T-cell (primary cell): ENCODE measurements at regions not wholly inside any gene's neighbourhood (a gene's known extent, or its start where the extent isn't known, plus 50 kb on each side); places are given as distances from the start of the nearest gene placed in this dataset.

ENCODE experiments used
- ATAC-seq, 4 experiments: fragments of 200-7000 bp in 3 of 4; fragments of 150-1000 bp in 1 of 4; cut with Tn5 transposase; replicated peaks in 1 of 4; 1 replicate in 3 of 4; 2 replicates in 1 of 4; pipeline ENCODE4 v1.10.0; 2021; ENCODE audit warnings: moderate library complexity in 3 of 4, mild to moderate bottlenecking in 2 of 4, moderate number of reproducible peaks in 1 of 4
- CTCF ChIA-PET, 2 donors: fragments of 300-600 bp; sonication (Branson Sonifier 250); formaldehyde crosslinking; loops; one replicate each; lab custom pipeline; 2022; ENCODE audit warnings: antibody characterized with exemption in 2 of 2; lab: Charles Lee
- POLR2A ChIA-PET, 2 donors: fragments of 300-600 bp; sonication (Branson Sonifier 250); formaldehyde crosslinking; loops; one replicate each; lab custom pipeline; 2022; ENCODE audit warnings: antibody characterized with exemption in 2 of 2; lab: Charles Lee
- DNase-seq, 35 experiments: peaks; one replicate each; pipeline versions ENCODE4 v3.0.0 to v3.0.0-alpha.2; 2013 to 2023
- H3K27ac ChIP-seq: one replicate; pipeline ENCODE4 v1.5.1; 2013; ENCODE audit warnings: low read length
- H3K27me3 ChIP-seq, 2 experiments: replicated peaks in 1 of 2; 1 replicate in 1 of 2; 2 replicates in 1 of 2; pipeline versions ENCODE4 v1.6.1 to v1.7.0; 2013; ENCODE audit warnings: low read length in 1 of 2, mixed read lengths in 1 of 2; ENCODE audit not compliant: control insufficient read depth in 2 of 2, insufficient read depth in 2 of 2; ENCODE audit errors: extremely low read depth in 1 of 2
- H3K36me3 ChIP-seq, 2 donors: 1 replicate in 1 of 2; 2 replicates in 1 of 2; pipeline versions ENCODE4 v1.6.1 to v1.7.0; 2013; ENCODE audit warnings: low read length in 1 of 2; ENCODE audit not compliant: control insufficient read depth in 2 of 2, insufficient read depth in 1 of 2; ENCODE audit errors: extremely low read depth in 1 of 2
- H3K4me1 ChIP-seq, 2 experiments: 1 replicate in 1 of 2; 2 replicates in 1 of 2; pipeline versions ENCODE4 v1.6.1 to v1.7.0; 2013; ENCODE audit warnings: low read length in 2 of 2, mixed read lengths in 1 of 2; ENCODE audit not compliant: insufficient read depth in 2 of 2, control insufficient read depth in 1 of 2; ENCODE audit errors: extremely low read depth in 1 of 2
- H3K4me3 ChIP-seq, 2 donors: 1 replicate in 1 of 2; 2 replicates in 1 of 2; pipeline versions ENCODE4 v1.5.1 to v1.7.0; 2013; ENCODE audit warnings: mild to moderate bottlenecking in 2 of 2, low read length in 1 of 2, moderate library complexity in 1 of 2; ENCODE audit not compliant: control insufficient read depth in 1 of 2; ENCODE audit errors: extremely low read depth in 1 of 2
- H3K9me3 ChIP-seq: 2 replicates; pipeline ENCODE4 v1.7.0; 2013
- H3K27ac Mint-ChIP-seq, 2 donors: one replicate each; pipeline ENCODE4 v1.8.0; 2020 to 2021; ENCODE audit warnings: mild to moderate bottlenecking in 2 of 2, mixed read lengths in 2 of 2
- H3K27me3 Mint-ChIP-seq, 2 donors: one replicate each; pipeline ENCODE4 v1.8.0; 2021 to 2022; ENCODE audit warnings: mixed read lengths in 2 of 2
- H3K36me3 Mint-ChIP-seq: one replicate; pipeline ENCODE4 v1.8.0; 2021; ENCODE audit warnings: mixed read lengths
- H3K4me1 Mint-ChIP-seq, 3 donors: one replicate each; pipeline ENCODE4 v1.8.0; 2020 to 2022; ENCODE audit warnings: mixed read lengths in 3 of 3, mild to moderate bottlenecking in 1 of 3
- H3K4me3 Mint-ChIP-seq, 3 donors: one replicate each; pipeline ENCODE4 v1.8.0; 2020 to 2022; ENCODE audit warnings: mild to moderate bottlenecking in 3 of 3, mixed read lengths in 3 of 3, moderate library complexity in 3 of 3
- H3K9me3 Mint-ChIP-seq, 3 donors: one replicate each; pipeline ENCODE4 v1.8.0; 2020 to 2022; ENCODE audit warnings: mixed read lengths in 3 of 3
- WGBS: methylation state at CpG from one replicate; pipeline ENCODE4 v1.1.5; 2013; ENCODE audit warnings: missing lambda C conversion rate; ENCODE audit not compliant: insufficient coverage; 5-methylcytosine and 5-hydroxymethylcytosine counted together

DNA sequence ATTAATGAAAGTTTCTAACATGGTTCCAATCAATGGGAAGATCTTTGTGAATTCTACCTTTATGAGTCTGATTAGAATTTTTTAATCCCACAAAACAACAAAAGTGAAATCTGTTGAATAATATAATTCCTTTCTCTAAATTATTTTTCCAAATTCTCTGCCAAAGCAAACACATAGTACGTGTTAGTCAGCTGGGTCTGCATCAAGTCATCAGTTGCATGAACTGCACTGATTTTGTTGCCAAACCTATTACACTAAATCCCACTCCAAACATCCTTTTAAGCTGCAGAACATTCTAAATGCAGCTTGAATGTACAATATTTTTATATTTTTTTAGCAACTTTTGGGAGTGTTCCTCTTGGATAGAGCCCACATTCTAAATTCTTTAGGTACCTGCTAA is 199.0 kb upstream of the HSF2 start:
- Histone ChIP-seq H3K4me1 (no peaks in the 10 kb centered on the region), H3K4me3 (no peak overlapping the region), H3K36me3 (no peaks in the 10 kb centered on the region), H3K9me3 (no peaks in the 10 kb centered on the region), H3K27me3 (no peaks in the 10 kb centered on the region), H3K27ac (no peak overlapping the region)
- no peak overlapping the region for H3K27ac Mint-ChIP-seq
- no peaks in the 10 kb centered on the region for H3K4me1 Mint-ChIP-seq
- no peaks in the 10 kb centered on the region for H3K36me3 Mint-ChIP-seq
- 60% methylated on average over 1 of the region's 1 CpG for WGBS
- no peak overlapping the region for H3K4me3 Mint-ChIP-seq
- ChIA-PET POLR2A (no interaction called here), CTCF (no interaction called here)
- ATAC-seq (no peak), DNase-seq (no peak)
- peaks cover 2 to 6% (median 6%) of the 10 kb centered on the region in 3 donors for H3K9me3 Mint-ChIP-seq
- no peaks in the 10 kb centered on the region for H3K27me3 Mint-ChIP-seq

DNA sequence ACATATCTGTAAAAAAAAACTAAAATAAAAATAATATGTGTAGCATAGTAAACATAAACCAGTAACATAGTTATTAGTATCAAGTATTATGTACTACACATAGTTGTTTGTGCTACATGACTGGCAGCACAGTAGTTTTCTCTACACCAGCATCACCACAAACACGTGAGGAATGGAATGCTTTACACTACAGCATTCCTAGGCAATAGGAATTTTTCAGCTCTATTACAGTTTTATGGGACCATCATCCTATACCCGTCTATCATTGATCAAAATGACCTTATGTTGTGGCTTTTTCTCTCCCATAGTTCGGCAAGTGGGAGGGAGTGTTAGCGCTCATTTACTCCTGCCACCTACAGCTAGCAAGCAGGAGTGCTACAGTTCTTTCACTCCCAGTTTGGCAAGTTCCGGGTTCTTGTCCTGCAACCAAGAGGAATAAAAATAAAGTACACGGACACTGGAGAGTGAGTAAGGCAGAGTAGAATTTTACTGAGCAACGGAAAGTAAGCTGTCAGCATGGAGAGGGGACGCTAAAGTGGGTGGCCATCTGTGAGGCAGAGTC is 196.8 kb upstream of the HSF2 start:
- Mint-ChIP-seq H3K27me3 (no peaks in the 10 kb centered on the region), H3K36me3 (no peaks in the 10 kb centered on the region), H3K9me3 (peaks cover 2 to 6% (median 6%) of the 10 kb centered on the region in 3 donors), H3K4me3 (no peak overlapping the region), H3K4me1 (no peaks in the 10 kb centered on the region), H3K27ac (no peak overlapping the region)
- ATAC-seq, result no peak
- DNase-seq, result no peak
- ChIA-PET POLR2A (no interaction called here), CTCF (no interaction called here)
- Histone ChIP-seq H3K9me3 (no peaks in the 10 kb centered on the region), H3K27me3 (no peaks in the 10 kb centered on the region), H3K36me3 (no peaks in the 10 kb centered on the region), H3K27ac (no peak overlapping the region), H3K4me1 (no peaks in the 10 kb centered on the region), H3K4me3 (no peak overlapping the region)
- 81% methylated on average over 4 of the region's 8 CpGs for WGBS

DNA sequence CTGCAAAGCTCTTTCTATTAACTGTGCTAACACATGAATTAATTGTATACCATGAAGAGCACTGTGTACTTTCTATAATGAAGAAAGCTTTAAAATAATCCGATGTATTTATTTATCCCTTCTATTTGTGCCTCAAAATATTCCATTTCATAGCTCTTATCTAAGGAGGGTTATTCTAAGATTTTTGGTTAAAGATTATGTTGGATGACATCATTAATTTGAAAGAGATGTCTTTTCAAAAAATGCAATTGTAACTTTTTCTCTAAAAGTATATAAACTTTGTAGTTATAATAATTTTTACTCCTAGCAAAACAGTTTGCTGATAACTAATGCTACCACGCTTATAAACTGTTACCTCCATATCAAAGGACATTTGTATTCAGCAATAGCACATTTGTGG is 192.4 kb upstream of the HSF2 start:
- ATAC-seq, result no peak
- H3K27ac ChIP-seq, result no peak overlapping the region
- H3K9me3 ChIP-seq, result no peaks in the 10 kb centered on the region
- Mint-ChIP-seq H3K27ac (no peak overlapping the region), H3K36me3 (no peaks in the 10 kb centered on the region), H3K4me1 (no peaks in the 10 kb centered on the region), H3K4me3 (no peak overlapping the region), H3K9me3 (peaks cover 2 to 6% (median 6%) of the 10 kb centered on the region in 3 donors), H3K27me3 (no peaks in the 10 kb centered on the region)
- no peak for DNase-seq
- no CpG with 5 or more reads among the region's 2 CpGs for WGBS
- H3K36me3 ChIP-seq, result no peaks in the 10 kb centered on the region
- ChIA-PET CTCF (no interaction called here), POLR2A (no interaction called here)
- H3K27me3 ChIP-seq, result no peaks in the 10 kb centered on the region
- no peaks in the 10 kb centered on the region for H3K4me1 ChIP-seq
- no peak overlapping the region for H3K4me3 ChIP-seq

DNA sequence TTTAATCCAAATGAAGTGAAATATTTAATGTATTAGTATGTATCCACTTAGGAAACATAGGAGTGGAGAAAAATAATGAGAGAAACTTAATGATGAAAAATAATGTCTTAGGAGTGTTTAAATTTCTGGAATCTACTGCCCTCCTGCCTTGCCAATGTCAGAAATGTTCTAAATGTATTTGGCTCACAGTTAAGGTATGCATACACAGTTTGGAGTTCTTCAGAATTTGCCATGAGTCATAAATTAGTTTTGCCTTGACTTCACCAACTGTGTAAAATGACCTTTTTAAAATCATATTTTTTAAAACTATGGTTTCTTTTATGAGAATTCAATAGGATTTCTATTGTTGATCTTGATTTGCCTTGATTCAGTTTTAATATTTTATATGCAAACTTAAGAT is 191.7 kb upstream of the HSF2 start:
- no peak overlapping the region for H3K27ac Mint-ChIP-seq
- Histone ChIP-seq H3K36me3 (no peaks in the 10 kb centered on the region), H3K27me3 (no peaks in the 10 kb centered on the region), H3K27ac (no peak overlapping the region), H3K9me3 (no peaks in the 10 kb centered on the region), H3K4me3 (no peak overlapping the region), H3K4me1 (no peaks in the 10 kb centered on the region)
- ChIA-PET POLR2A (no interaction called here), CTCF (no interaction called here)
- H3K27me3 Mint-ChIP-seq, result no peaks in the 10 kb centered on the region
- ATAC-seq (no peak), DNase-seq (no peak)
- H3K4me1 Mint-ChIP-seq, result no peaks in the 10 kb centered on the region
- peaks cover 2 to 6% (median 6%) of the 10 kb centered on the region in 3 donors for H3K9me3 Mint-ChIP-seq
- H3K4me3 Mint-ChIP-seq, result no peak overlapping the region
- H3K36me3 Mint-ChIP-seq, result no peaks in the 10 kb centered on the region

DNA sequence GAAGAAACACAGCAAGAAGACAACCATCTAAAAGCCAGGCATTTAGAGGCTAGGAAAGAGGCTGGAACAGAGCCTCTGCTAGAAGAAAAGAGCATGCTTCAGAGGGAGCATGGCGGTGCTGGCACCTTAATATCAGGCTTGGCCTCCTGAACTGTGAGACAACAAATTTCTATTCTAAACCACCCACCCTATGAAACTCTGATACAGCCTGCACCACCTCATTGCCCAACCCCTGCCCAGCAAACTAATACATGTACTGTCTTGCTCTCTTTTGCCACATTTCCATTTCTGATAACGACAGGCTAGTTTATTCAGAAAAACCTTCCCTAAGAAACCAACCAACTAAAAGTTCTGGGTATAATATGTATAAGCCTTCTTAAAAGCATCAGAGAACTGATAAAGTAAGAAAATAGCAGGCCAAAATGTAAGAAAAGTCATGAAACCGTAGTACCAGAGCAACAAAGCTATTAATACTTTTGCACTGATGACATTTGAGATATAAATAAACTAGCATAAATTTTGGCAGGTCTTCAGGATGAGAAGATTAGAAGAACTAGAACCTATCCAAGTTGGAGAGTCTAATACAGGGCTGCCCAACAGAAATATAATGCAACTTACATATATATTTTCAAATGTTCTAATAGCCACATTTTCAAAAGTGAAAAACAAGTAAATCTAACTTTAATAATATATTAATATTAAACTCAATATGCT is 184.7 kb upstream of the HSF2 start:
- Histone ChIP-seq H3K27ac (no peak overlapping the region), H3K4me1 (no peaks in the 10 kb centered on the region), H3K36me3 (no peaks in the 10 kb centered on the region), H3K4me3 (no peak overlapping the region), H3K27me3 (no peaks in the 10 kb centered on the region), H3K9me3 (no peaks in the 10 kb centered on the region)
- Mint-ChIP-seq H3K36me3 (no peaks in the 10 kb centered on the region), H3K4me1 (no peaks in the 10 kb centered on the region), H3K27ac (no peak overlapping the region), H3K4me3 (no peak overlapping the region), H3K9me3 (no peaks in the 10 kb centered on the region), H3K27me3 (no peaks in the 10 kb centered on the region)
- POLR2A ChIA-PET, result no interaction called here
- CTCF ChIA-PET, result no interaction called here
- ATAC-seq (no peak), DNase-seq (no peak)
- no CpG with 5 or more reads among the region's 3 CpGs for WGBS

DNA sequence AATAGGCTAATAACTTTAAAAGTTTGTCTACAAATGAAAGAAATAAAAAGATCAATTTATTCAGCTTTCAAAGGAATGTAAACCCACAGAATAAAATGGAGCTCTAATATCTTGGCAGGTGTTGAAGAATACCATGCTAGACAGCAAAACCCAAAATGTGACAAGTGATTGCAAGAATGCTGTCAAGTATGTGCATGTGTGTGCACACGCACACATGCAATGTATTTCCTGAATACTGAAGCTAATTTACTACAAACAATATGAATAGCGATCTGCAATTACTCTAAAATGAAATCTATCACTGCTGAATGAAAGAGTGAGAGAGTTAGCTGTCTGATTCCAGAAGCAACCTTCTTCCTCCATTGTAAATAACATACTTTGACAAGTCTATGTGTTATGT is 179.2 kb upstream of the HSF2 start:
- H3K36me3 ChIP-seq, result no peaks in the 10 kb centered on the region
- no peaks in the 10 kb centered on the region for H3K27me3 ChIP-seq
- ChIA-PET POLR2A (no interaction called here), CTCF (no interaction called here)
- no peaks in the 10 kb centered on the region for H3K4me1 Mint-ChIP-seq
- H3K27ac ChIP-seq, result no peak overlapping the region
- no peak overlapping the region for H3K4me3 ChIP-seq
- H3K36me3 Mint-ChIP-seq, result no peaks in the 10 kb centered on the region
- DNase-seq (no peak), ATAC-seq (no peak)
- H3K4me1 ChIP-seq, result no peaks in the 10 kb centered on the region
- no CpG with 5 or more reads among the region's 2 CpGs for WGBS
- no peak overlapping the region for H3K4me3 Mint-ChIP-seq
- H3K9me3 ChIP-seq, result no peaks in the 10 kb centered on the region
- H3K9me3 Mint-ChIP-seq, result no peaks in the 10 kb centered on the region
- no peaks in the 10 kb centered on the region for H3K27me3 Mint-ChIP-seq
- no peak overlapping the region for H3K27ac Mint-ChIP-seq

DNA sequence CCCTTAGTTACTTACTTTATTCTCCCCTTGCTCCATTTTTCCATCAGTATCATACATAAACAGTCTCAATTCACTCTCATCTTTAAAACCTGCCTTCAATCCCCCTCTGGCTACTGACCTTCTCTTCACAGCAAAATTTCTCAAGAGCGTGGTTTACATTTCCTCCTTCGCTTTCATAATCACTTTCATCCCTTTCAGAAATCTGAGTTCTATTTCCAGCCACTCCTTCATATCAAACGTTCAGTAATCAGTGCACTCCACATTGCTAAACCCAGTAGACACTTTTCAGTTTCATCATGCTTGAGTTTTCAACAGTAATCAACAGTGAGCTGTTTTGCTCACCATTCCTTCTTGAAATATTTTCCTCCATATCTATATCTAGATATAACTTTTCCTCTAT is 176.7 kb upstream of the HSF2 start:
- no peak overlapping the region for H3K4me3 ChIP-seq
- H3K4me1 ChIP-seq, result no peaks in the 10 kb centered on the region
- no peaks in the 10 kb centered on the region for H3K9me3 ChIP-seq
- Mint-ChIP-seq H3K4me1 (no peaks in the 10 kb centered on the region), H3K9me3 (no peaks in the 10 kb centered on the region), H3K27ac (no peak overlapping the region), H3K36me3 (no peaks in the 10 kb centered on the region), H3K4me3 (no peak overlapping the region), H3K27me3 (no peaks in the 10 kb centered on the region)
- H3K36me3 ChIP-seq, result no peaks in the 10 kb centered on the region
- ATAC-seq (no peak), DNase-seq (no peak)
- H3K27me3 ChIP-seq, result no peaks in the 10 kb centered on the region
- no peak overlapping the region for H3K27ac ChIP-seq
- CTCF ChIA-PET, result no interaction called here
- POLR2A ChIA-PET, result no interaction called here
- 56% methylated on average over 3 of the region's 3 CpGs for WGBS
